ENCODE measurements at regions not wholly inside any gene's neighbourhood (a gene's known extent, or its start where the extent isn't known, plus 50 kb on each side); places are given as distances from the start of the nearest gene placed in this dataset.
A peak's percentile ranks its signal among the peaks of the same experiment; 100 is the strongest.

- H3K9me3 ChIP-seq = peaks cover 0 to 4% (median 0%) of the 10 kb centered on the region in 4 donors
- no peaks in the 10 kb centered on the region for H3K4me1 ChIP-seq
- no peaks in the 10 kb centered on the region for H3K36me3 ChIP-seq
- H3K27me3 ChIP-seq = peaks cover 0 to 3% of the 10 kb centered on the region in 2 donors
- DNase-seq (ENCODE audit: low spot score in 2 of 2) = no peak
- WGBS, 2 donors = 75 to 87% methylated on average over 3 of the region's 3 CpGs
- no peak overlapping the region for H3K27ac ChIP-seq
- no peak overlapping the region for H3K4me3 ChIP-seq
- TF ChIP-seq CTCF (IDR thresholded peaks at IDR 0.05) (no peak), POLR2A (IDR thresholded peaks at IDR 0.05) (no peak), EP300 (IDR thresholded peaks at IDR 0.05) (no peak)
Observed at GRCh38 chr17:73887739-73888138, 243.5 kb upstream of the SDK2 start.

- Histone ChIP-seq H3K27ac (no peak overlapping the region), H3K4me1 (no peaks in the 10 kb centered on the region), H3K27me3 (peaks cover 0 to 3% of the 10 kb centered on the region in 2 donors), H3K9me3 (peaks cover 0 to 11% (median 0%) of the 10 kb centered on the region in 4 donors), H3K36me3 (no peaks in the 10 kb centered on the region), H3K4me3 (no peak overlapping the region)
- no peak for TF ChIP-seq EP300 (IDR thresholded peaks at IDR 0.05)
- TF ChIP-seq CTCF (IDR thresholded peaks at IDR 0.05) = no peak
- no peak for TF ChIP-seq POLR2A (IDR thresholded peaks at IDR 0.05)
- peak in 1 of 2 donors; percentile 9 for DNase-seq (ENCODE audit: low spot score in 2 of 2)
- WGBS, 2 donors = 71 to 81% methylated on average over 7 of the region's 7 CpGs
Observed at GRCh38 chr17:73888862-73889261, 244.6 kb upstream of the SDK2 start.

GRCh38 chr17:73889439-73889838, 245.2 kb upstream of the SDK2 start:
- H3K27ac ChIP-seq = no peak overlapping the region
- 81 to 85% methylated on average over 2 of the region's 2 CpGs for WGBS, 2 donors
- no peak overlapping the region for H3K4me3 ChIP-seq
- TF ChIP-seq EP300 (IDR thresholded peaks at IDR 0.05) = no peak
- DNase-seq (ENCODE audit: low spot score in 2 of 2) = no peak
- H3K9me3 ChIP-seq = peaks cover 0 to 11% (median 0%) of the 10 kb centered on the region in 4 donors
- H3K36me3 ChIP-seq = no peaks in the 10 kb centered on the region
- peaks cover 0 to 3% of the 10 kb centered on the region in 2 donors for H3K27me3 ChIP-seq
- H3K4me1 ChIP-seq = no peaks in the 10 kb centered on the region

- no peak for DNase-seq (ENCODE audit: low spot score in 2 of 2)
- Histone ChIP-seq H3K9me3 (peaks cover 0 to 11% (median 0%) of the 10 kb centered on the region in 4 donors), H3K36me3 (no peaks in the 10 kb centered on the region), H3K4me1 (no peaks in the 10 kb centered on the region), H3K4me3 (no peak overlapping the region), H3K27ac (no peak overlapping the region), H3K27me3 (no peaks in the 10 kb centered on the region)
- no peak for TF ChIP-seq EP300 (IDR thresholded peaks at IDR 0.05)
- no peak for TF ChIP-seq POLR2A (IDR thresholded peaks at IDR 0.05)
- TF ChIP-seq CTCF (IDR thresholded peaks at IDR 0.05) = no peak
- WGBS, 2 donors = 67 to 78% methylated on average over 8 of the region's 8 CpGs
Observed at GRCh38 chr17:73890831-73891405, 246.7 kb upstream of the SDK2 start.

GRCh38 chr17:73895157-73895556, 250.9 kb upstream of the SDK2 start:
- WGBS, 2 donors = 73 to 74% methylated on average over 6 of the region's 6 CpGs
- H3K36me3 ChIP-seq = no peaks in the 10 kb centered on the region
- TF ChIP-seq EP300 (IDR thresholded peaks at IDR 0.05) = no peak
- no peak for DNase-seq (ENCODE audit: low spot score in 2 of 2)
- peaks cover 0 to 4% of the 10 kb centered on the region in 2 donors for H3K27me3 ChIP-seq
- no peaks in the 10 kb centered on the region for H3K4me1 ChIP-seq
- no peak overlapping the region for H3K27ac ChIP-seq
- peaks cover 0 to 11% (median 0%) of the 10 kb centered on the region in 4 donors for H3K9me3 ChIP-seq
- no peak overlapping the region for H3K4me3 ChIP-seq

GRCh38 chr17:73896966-73897365, 252.7 kb upstream of the SDK2 start:
- Histone ChIP-seq H3K27me3 (peaks cover 0 to 21% of the 10 kb centered on the region in 2 donors), H3K27ac (no peak overlapping the region), H3K9me3 (peaks cover 0 to 11% (median 0%) of the 10 kb centered on the region in 4 donors), H3K4me1 (peaks cover 0 to 6% (median 0%) of the 10 kb centered on the region in 4 donors), H3K36me3 (no peaks in the 10 kb centered on the region), H3K4me3 (no peak overlapping the region)
- TF ChIP-seq POLR2A (IDR thresholded peaks at IDR 0.05) (no peak), CTCF (IDR thresholded peaks at IDR 0.05) (no peak), EP300 (IDR thresholded peaks at IDR 0.05) (no peak)
- no peak for DNase-seq (ENCODE audit: low spot score in 2 of 2)
- 78 to 84% methylated on average over 4 of the region's 4 CpGs for WGBS, 2 donors

Measured in tibial nerve (tissue), 4 donors.